Hematopoietic multipotent progenitor cell treated with erythropoietin and hydrocortisone succinate and interleukin-3 and kit ligand, for 8 days (in vitro differentiated cells): ENCODE measurements at regions not wholly inside any gene's neighbourhood (a gene's known extent, or its start where the extent isn't known, plus 50 kb on each side); places are given as distances from the start of the nearest gene placed in this dataset.
A peak's percentile ranks its signal among the peaks of the same experiment; 100 is the strongest.

Source experiments
- DNase-seq: peaks from one replicate; pipeline ENCODE4 v3.0.0-alpha.2; 2015

- peak; percentile 82 for DNase-seq
Observed at GRCh38 chr5:3827624-3828023, 232.0 kb downstream of the IRX1 start.

DNA sequence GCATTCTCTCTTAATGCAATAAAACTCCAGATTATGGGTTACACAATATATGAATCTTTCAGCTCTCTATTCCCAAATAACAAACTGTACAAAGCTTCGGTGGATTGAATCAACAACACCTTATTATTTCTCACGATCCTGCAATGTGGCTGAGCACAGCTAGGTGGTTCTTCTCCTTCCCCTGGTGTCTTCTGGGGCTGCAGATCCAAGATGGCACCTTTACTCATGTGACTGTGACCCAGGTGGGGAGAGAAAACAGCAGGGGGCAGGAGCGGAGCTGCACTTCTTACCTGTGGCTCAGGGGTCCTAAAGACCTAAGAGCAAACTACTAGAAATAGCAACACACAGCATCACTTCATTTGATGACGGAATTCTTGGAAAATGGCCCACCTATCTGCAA is 233.1 kb downstream of the IRX1 start:
- peak; percentile 43 for DNase-seq

GRCh38 chr5:3833566-3833965 is 237.9 kb downstream of the IRX1 start:
- no peak for DNase-seq

- DNase-seq = peak; percentile 77
Observed at GRCh38 chr5:3835811-3836210, 240.2 kb downstream of the IRX1 start.

DNA sequence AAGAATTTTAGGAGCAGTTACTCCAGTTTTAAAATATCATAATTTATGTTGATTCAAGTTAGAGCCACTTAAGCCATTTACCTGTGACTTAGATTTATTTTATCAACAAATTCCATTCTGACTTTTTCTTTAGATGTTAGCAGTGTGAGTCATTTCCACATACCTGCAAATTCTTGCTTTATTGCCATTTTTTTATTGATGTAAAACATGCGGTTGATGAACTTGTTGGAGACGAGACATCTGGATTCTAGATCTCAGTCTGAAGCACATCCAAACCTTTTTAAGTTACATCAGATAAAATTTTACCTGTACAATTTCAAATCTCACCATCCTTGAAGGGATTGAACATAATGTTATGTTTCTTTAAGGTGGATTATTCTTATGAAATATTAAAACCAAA is 240.9 kb downstream of the IRX1 start:
- no peak for DNase-seq

- peak; percentile 83 for DNase-seq
Observed at GRCh38 chr5:3837506-3837905, 241.9 kb downstream of the IRX1 start.

DNA sequence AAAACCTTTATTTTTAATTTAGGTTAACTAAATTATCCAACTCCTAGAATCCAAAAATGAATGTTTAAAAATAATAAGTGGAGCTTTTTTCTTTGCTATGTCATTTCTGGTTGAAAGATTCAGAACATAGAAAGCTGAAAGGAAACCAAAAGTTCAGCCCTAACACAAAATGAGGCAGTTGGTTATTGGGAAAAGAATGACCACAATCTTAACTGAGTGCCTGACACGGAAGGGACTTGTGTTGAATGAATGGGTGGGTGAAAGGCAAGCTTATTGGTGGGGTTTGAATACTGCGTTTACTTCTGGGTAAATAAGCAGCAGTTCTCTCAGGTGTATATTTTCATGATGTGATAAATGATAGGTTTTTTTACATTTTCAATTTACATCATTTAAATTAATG is 243.5 kb downstream of the IRX1 start:
- DNase-seq = no peak

DNA sequence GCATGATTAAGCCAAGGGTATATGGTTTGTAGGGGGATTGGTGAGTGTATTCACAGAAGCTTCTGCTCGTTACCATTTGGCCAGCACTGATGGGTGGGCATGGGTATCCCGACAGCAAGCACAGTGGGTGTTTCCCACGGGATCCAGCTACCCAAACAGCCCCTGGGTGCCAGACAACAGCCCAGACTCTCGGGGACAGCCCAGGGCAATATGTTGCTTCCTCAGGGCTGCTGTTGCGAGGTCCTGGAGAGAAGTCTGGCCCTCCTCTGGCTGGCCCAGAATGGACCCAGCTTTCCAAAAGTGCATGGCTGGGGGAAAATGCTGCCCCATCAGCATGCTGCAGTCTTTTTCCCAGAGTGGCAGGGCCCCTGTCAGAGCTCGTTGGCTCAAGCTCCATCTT is 247.0 kb downstream of the IRX1 start:
- DNase-seq = no peak

DNA sequence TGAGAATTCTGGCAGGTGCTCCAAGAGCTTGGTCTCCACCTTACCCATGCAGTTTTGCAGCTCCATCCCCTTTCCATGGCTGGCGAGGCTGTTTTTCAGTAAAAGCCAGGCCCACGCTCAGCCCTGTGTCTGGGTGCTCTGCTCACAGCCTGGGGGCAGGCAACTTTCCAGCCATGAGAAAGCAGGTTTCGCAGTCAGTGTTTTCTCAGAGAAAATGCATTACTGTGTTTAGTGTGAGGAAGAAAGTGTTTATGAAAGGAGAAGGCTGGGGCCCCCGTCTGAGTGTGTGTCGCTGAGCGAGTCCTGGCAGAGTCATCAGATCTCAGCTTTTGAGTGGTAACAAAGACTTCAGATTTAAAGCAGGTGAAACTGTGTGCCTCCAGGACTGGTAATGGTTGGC is 248.1 kb downstream of the IRX1 start:
- DNase-seq = no peak

DNA sequence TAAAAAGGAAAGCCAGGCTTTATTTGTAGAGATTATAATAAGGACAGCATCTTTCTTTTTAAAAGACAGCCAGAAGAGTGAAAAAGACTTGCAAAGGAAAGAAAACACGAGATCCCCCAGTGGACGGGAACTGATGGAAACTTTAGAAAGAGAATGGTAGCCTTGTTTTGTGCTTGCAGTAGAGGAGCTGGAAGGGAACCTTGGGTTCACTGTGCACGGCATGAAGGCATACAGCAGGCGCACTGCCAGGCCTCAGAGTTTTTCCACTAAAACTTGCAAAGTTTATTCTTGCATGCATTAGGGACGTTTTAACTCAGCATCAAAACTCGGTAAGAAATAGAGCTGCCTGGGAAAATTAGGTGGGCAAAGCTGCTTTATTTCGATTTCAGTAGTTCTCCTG is 248.6 kb downstream of the IRX1 start:
- no peak for DNase-seq

GRCh38 chr5:3845230-3845629 is 249.6 kb downstream of the IRX1 start:
- no peak for DNase-seq

DNA sequence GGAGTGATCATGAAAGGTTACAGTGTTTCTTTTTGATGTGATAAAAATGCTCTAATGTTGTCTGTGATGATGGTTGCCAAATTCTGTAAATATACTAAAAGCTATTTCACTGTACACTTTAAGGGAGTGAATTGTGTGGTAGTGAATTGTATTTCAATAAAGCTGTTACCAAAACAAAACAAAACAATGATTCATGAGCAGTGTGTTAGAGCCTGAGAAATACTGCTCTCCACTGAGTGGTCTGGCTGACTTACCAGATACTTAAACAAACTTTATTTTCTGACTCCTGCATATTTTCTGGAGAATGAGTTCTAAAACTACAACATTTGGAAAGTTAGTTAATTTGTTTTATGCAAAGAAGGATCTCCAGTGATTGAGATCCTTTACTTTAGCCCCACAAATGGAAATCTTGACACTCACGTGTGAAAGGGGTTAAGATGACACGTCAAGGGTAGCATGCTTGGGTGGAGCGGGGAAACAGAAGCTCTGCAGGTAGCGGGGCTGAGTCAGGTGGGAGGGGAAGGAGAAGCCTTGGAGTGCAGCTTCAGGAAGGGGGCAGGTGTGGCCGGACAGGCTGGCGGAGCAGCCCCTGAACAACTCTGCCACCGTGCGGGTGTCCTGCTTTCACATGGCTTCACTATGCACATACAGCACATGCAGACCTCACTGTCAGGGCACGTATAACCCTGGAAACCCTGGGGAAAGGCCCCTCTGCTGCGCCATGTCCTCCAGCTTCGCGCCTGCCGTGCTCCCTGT is 256.7 kb downstream of the IRX1 start:
- no peak for DNase-seq

DNA sequence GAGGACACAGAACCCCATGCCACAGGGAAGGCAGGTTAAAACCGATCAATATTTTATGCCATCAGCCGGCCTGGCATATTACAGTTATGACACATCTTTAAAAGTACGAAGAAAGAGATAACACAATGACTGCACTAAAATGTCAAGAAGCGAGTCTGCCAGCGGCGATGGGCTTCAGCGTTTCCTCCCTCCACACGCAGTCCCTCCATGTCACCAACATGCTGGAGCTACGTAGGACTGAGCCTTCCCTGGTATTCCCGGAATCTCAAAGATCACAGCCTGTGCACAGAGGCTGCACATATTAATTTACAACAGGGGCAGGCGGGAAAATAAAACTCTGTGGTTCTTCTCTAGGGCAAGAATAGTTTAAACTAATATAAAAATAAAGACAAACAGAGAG is 257.7 kb downstream of the IRX1 start:
- DNase-seq = no peak

DNA sequence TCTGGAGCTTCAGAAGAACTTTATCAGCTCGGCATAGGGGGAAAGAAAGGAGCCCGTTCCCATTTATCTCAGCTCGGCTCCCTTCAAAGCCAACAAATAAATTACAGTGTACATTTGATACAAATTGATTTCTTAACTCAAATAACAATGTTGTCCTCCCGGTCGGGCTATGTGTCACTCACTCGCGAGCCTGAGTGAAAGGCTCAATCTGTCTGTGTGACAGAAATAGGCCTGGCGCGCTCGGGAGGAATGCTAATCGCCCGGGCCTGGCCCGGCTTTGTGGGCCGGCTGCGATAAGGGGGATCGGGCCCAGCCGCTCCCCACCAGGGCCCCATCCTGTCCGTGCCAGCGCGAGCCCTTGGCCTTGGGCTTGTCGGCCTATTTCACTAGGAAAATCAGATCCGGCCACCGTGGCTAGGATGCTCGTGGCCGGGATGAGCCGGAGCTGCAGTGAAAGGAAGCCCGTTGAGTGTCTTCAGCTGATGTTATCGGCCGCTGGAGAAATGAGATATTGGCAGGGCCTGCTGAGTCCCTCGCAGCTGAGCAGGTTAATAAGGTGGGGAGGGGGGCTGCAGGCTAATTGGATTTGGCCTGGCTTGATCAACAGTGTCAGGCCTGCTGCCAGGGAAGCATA is 258.7 kb downstream of the IRX1 start:
- DNase-seq = no peak

DNA sequence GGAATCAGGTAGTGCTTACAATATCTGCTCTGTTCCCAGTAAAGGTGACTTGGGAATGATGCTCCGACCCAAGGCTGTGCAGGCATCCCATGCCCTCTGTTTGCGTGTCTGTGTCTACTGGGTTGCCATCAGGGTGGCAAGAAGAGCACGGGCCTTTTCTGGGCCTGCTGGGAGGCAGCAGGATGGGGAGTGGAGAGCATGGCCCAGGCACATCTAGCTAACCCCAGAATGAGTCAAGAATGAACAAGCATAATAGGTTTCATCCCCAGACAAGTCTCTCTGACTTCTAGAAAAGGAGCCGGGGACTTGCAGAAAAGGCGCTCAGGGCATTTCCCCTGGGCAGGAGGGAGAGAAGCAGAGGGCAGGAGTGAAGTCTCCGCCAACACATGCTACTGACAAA is 260.4 kb downstream of the IRX1 start:
- DNase-seq = no peak

DNA sequence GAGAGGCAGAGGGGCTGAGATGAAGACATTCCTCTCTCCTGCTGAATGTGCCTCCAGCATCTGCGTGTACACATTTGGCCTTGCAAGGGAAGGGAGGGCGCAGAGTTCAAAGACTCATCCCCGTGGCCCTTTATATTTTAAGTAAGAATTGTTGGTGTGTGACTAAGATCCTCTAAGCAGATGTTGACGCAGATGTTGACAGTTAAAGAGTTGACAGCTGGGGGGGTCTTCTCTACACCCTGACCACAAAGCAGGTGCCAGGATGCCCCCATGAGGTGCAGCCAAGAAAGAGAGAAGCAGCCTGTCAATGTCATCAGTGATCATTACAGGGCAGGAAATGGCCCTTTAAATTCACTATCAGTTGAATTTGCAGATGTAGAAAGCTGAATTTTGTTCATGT is 262.9 kb downstream of the IRX1 start:
- no peak for DNase-seq

DNA sequence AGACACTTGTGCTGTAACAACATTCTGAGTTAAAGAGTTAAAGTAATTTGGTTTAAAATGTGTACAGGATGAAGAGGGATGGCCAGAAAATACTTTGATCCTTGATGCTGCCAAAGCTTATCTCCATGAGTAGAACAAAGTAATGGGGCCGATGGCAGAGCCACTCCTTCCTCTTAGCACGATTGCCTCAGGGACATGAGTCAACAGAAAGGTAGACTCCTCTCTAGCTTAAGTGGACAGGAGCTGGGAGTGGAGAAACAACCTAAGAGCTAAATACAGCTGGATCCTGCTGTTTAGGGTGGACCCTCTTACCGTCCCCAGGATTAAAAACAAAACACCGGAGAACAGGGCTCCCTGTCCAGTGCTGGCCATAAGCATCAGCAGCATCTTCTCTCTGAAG is 267.3 kb downstream of the IRX1 start:
- DNase-seq = no peak

- no peak for DNase-seq
Observed at GRCh38 chr5:3875144-3875543, 279.5 kb downstream of the IRX1 start.

DNA sequence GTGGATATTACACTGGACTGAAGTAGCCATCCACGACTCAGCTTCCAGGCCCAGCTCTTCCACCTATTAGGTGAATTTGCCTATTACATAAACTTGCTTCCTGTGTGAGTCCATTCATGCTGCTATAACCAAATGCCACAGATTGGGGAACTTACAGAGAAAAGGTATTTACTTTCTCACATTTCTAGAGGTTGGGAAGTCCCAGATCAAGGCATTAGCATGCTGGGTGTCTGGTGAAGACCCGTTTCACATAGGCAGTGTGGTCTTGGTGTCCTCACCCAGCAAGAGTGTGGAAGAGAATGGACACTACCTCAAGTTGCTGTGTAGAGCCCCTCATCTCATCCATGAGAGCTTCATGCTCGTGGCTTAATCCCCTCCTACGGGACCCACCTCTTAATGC is 282.6 kb downstream of the IRX1 start:
- no peak for DNase-seq

DNA sequence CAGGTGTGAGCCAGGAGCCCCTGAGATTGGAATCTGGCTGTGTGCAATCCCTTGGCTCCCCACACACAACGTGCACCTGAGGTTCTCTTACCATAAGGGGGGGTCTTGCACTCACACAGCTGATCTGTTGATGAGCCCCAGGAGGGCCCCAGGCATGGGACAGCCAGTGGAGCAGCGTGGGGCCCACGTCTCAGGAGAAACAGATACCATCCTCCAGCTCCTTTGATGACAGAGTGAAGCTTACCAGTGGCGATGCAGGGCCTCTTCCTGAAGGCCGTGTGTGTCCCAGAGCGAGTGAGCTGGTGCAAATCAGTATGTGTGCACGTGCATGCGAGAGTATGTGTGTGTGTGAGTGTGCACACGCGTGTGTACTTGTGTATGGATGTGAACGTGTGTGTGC is 287.4 kb downstream of the IRX1 start:
- no peak for DNase-seq

- DNase-seq = peak; percentile 49
Observed at GRCh38 chr5:3886524-3887451, 291.2 kb downstream of the IRX1 start.

DNA sequence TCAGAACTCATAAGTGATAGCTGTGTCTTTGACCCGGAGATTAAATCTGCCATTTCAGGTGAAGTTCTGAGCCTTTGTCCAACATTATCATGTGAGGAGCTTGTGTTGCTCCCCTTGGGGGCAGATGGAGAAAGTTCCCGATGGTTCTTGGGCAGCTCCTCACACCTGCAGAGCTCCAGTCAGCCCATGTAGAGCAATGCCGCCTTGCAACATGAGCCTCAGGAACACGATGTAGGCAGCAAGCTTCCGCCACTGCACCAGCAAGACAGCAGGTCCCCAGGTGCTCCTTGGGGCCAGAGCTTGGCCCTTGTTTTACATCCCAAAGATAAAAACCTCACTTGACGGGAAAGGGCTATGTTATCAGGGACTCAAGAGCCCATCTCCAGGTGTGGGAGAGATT is 292.7 kb downstream of the IRX1 start:
- no peak for DNase-seq

DNA sequence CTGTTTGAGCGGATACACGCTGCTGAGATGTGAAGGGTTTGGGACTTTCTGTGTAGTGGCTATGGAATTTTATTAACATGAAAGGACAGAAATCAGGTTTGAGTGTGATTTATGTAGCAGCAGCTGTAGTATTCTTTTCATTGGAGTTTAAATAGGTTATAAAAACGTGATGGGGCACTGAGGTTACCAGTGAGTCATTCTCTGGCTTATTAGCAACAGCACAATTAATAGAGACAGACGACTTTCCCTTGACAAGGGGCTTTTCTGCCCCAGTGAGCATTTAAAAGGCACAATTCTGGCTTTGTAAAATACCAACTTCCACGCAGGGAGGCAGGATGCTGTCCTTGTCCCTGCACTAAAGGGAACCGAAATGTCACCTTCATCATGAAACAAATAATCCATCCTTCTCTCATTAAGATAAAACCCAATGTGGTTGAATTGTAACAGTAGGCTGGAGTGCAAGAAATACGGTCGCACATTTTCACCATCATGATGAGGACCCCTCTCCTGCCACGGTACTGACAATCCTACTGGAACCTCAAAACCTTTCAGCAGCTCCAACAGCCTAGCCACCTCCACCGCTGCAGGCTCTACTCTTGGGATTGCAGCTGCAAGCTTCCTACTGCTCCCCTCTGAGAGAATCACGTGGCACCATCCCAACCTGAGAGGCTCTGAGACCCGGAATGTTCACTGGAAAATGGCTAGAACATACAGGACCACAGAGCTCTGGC is 293.9 kb downstream of the IRX1 start:
- no peak for DNase-seq
